ENCODE measurements at regions not wholly inside any gene's neighbourhood (a gene's known extent, or its start where the extent isn't known, plus 50 kb on each side); places are given as distances from the start of the nearest gene placed in this dataset.

DNA sequence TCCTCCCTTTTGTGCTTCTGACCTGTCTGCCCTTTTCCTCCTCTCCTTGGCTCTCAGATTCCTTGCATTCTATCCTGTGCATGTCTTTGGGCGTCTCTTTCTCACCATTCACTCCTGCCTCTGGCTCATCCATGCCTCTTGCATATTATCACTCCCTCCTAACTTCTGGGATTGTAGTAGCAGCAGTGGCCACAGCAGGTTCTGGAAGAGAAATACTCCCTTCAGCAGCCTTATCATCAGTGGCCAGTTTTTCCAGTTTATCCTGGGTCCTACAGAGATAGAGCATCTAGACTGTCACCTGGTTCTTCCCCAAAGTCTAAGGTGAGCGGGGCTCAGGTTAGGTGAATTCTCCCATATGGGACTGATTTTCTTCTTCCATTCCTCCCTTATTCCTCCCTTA lies 354.0 kb upstream of the CCL2 start:
- no peak for DNase-seq (ENCODE audit: low read depth)
- no peak overlapping the region for H3K4me3 ChIP-seq (ENCODE audit: control insufficient read depth, low read depth, low read length)
- TF ChIP-seq, protein P1, sequence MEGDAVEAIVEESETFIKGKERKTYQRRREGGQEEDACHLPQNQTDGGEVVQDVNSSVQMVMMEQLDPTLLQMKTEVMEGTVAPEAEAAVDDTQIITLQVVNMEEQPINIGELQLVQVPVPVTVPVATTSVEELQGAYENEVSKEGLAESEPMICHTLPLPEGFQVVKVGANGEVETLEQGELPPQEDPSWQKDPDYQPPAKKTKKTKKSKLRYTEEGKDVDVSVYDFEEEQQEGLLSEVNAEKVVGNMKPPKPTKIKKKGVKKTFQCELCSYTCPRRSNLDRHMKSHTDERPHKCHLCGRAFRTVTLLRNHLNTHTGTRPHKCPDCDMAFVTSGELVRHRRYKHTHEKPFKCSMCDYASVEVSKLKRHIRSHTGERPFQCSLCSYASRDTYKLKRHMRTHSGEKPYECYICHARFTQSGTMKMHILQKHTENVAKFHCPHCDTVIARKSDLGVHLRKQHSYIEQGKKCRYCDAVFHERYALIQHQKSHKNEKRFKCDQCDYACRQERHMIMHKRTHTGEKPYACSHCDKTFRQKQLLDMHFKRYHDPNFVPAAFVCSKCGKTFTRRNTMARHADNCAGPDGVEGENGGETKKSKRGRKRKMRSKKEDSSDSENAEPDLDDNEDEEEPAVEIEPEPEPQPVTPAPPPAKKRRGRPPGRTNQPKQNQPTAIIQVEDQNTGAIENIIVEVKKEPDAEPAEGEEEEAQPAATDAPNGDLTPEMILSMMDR (IDR thresholded peaks at IDR 0.05; ENCODE audit: control insufficient read depth, insufficient read depth, low read depth, low read length, missing control alignments): no peak

DNA sequence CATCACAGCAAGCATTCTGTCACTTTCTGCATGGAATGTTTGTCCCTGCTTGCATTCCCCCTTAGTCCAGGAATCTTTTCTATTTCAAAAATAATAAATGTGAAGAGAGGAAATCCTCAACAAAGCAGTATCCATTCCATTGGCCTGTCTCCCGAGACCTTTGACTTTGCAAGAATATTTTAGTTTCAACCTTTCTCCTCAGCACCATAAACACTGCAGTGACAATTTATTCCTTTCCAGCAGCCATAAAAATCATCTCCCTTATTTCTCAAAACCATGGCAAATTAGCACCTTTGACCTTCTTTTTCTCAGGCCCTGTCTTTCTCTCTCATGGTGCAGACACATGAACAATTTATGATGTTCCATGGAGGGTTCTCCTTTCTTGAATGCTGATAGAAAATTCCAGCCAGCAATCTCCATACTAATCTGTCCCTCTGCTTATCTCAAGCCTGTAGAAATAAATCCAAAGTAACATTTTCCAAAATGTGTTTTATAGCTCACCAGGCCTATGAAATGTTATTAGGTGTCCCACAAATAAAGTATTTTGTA lies 352.1 kb upstream of the CCL2 start:
- no peak overlapping the region for H3K4me3 ChIP-seq (ENCODE audit: control insufficient read depth, low read depth, low read length)
- TF ChIP-seq, protein P1 (IDR thresholded peaks at IDR 0.05; ENCODE audit: control insufficient read depth, insufficient read depth, low read depth, low read length, missing control alignments): no peak
- DNase-seq (ENCODE audit: low read depth): no peak

DNA sequence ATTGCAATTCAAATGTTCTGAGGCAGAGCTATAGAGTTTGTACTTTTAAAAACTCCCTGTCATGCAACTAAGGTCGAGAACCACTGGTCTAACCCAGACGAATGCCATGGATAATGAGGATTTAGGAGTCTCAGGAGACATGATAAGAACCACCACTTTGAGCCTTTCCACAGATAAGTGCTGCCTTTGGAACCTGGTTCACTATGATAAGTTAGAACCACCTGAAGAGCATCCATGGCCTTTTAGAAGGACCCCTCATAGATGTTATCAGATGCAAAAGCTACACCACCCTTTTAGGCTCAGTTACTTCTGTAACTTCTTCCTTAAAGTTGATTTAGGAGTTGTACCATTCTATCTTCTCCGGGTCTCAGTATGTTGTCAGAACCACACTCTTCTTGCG lies 350.6 kb upstream of the CCL2 start:
- TF ChIP-seq, protein P1 (IDR thresholded peaks at IDR 0.05; ENCODE audit: control insufficient read depth, insufficient read depth, low read depth, low read length, missing control alignments): no peak
- H3K4me3 ChIP-seq (ENCODE audit: control insufficient read depth, low read depth, low read length): no peak overlapping the region
- DNase-seq (ENCODE audit: low read depth): no peak

DNA sequence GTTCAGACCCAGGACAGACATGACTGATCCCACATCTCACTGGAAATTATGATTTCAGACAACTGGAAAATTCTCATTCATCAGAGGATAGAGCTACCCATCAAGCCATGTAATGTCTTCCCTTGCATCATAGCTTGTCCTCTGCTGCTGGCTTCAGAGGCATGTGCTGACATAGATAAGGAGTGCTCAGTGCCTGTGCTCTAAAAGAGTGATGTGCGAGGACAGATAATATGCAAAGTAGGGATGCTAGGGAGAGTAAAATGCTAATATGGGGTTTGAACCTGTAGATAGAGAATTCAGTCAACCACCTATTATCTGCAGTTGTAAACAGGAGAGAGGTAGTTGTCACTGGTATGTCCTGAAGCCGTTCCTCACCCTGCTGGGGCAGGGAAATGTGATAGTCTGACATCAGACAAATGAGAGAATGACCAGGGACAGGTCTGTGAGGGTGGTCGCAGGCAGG lies 349.7 kb upstream of the CCL2 start:
- no peak for DNase-seq (ENCODE audit: low read depth)
- TF ChIP-seq, protein P1 (IDR thresholded peaks at IDR 0.05; ENCODE audit: control insufficient read depth, insufficient read depth, low read depth, low read length, missing control alignments): no peak
- H3K4me3 ChIP-seq (ENCODE audit: control insufficient read depth, low read depth, low read length): no peak overlapping the region

DNA sequence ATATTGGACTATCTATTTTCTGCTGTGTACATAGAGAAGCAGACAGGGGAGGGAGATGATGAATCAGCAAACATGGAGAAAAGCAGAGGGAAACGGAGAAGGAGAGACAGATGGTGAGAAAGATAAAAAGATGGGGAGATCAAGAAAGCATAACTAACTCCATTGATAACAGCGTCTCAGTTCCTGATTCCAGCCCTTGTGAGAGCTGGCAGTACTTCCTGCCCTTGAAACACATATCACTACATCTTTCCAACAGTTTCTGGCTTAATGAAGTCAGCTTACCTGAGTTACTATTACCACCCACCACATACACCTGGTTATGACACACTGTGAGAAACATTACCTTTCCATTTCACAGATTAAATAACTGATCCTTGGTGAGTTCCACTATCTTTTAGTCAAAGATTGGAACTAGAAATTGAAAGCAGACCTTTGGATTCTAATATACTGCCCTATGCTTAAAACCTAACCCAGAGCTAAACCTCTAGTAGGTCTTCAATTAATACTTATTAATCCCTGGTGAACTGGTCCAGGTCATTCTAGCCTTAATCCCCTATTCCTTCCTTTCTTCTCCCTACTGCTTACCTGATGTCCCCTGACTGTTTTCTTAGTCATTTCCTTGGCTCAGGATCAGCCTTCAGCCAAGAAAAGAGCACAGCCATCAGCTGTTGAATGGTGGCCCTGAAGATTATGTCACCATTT lies 346.6 kb upstream of the CCL2 start:
- no peak overlapping the region for H3K4me3 ChIP-seq (ENCODE audit: control insufficient read depth, low read depth, low read length)
- TF ChIP-seq, protein P1 (IDR thresholded peaks at IDR 0.05; ENCODE audit: control insufficient read depth, insufficient read depth, low read depth, low read length, missing control alignments): no peak
- no peak for DNase-seq (ENCODE audit: low read depth)

DNA sequence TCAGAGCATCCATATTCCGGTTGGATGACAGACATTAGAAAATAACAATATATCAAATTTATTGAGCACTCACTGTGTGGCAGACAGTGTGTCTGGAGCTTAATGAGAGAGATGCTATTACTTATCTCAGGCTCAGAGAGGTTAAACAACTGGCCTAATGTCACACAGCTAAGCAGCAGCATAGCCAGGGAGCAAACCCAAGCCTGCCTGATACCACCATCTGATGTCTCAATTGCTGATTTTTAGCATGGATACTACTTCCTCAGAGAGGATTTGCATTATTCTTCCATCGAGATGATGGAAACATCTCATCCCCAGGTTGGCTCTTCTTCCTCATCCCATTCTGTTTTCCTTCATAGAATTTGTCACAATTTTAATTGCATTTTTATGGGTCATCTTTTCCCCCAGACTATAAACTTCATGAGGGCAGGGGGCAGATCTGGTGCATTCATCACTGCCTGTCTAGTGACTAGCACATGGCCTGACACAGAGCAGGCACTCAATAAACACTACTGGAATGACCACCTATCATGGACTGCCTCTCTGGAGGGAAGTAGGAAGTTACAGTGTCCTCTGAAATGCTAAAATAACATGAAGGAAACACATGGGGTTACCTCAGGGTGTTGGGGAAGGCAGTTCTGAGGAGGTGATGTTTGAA lies 344.8 kb upstream of the CCL2 start:
- TF ChIP-seq, protein P1 (IDR thresholded peaks at IDR 0.05; ENCODE audit: control insufficient read depth, insufficient read depth, low read depth, low read length, missing control alignments): no peak
- H3K4me3 ChIP-seq (ENCODE audit: control insufficient read depth, low read depth, low read length): no peak overlapping the region
- DNase-seq (ENCODE audit: low read depth): no peak

Data from AG09309 (cell line).